RWPE1 (cell line): ENCODE measurements at regions not wholly inside any gene's neighbourhood (a gene's known extent, or its start where the extent isn't known, plus 50 kb on each side); places are given as distances from the start of the nearest gene placed in this dataset.
A peak's percentile ranks its signal among the peaks of the same experiment; 100 is the strongest.

Experiments used
- CTCF ChIA-PET: fragments of 350-600 bp; sonication (Branson Sonifier 250); formaldehyde crosslinking; extraction: SDS; loops from one replicate; lab custom pipeline; 2021; lab: Yijun Ruan, JAX
- POLR2A ChIA-PET: fragments of 400-600 bp; formaldehyde crosslinking; extraction: SDS; loops from one replicate; lab custom pipeline; 2020; ENCODE audit warnings: antibody characterized with exemption; ENCODE audit not compliant: low non-redundant PET; lab: Yijun Ruan, JAX
- DNase-seq: peaks from one replicate; pipeline ENCODE4 v3.0.0; 2012; ENCODE audit warnings: low spot score
- H3K27ac ChIP-seq: fragments of 450-650 bp; 2 replicates; pipeline ENCODE4 v1.5.1; 2017
- CTCF ChIP-seq: fragments of 450-650 bp; conservative IDR thresholded peaks from 2 replicates; pipeline ENCODE4 v1.5.1; 2017; ENCODE audit warnings: low read depth, mild to moderate bottlenecking

GRCh38 chr3:153289334-153289808 lies 127.3 kb downstream of the RAP2B start:
- POLR2A ChIA-PET, result no interaction called here

GRCh38 chr3:153290268-153291015 lies 128.4 kb downstream of the RAP2B start:
- CTCF ChIA-PET, result interaction anchor here (0.5 to 1.2 kb wide), 7 partner anchors 21 to 301 kb away, joined by 3 read pairs; no protein-coding TSS in a partner anchor
- POLR2A ChIA-PET, result no interaction called here
- H3K27ac ChIP-seq, result no peak overlapping the region
- DNase-seq, result peak; percentile 37
- TF ChIP-seq CTCF, result no peak

More at GRCh38 chr3:153289334-153289808, 127.3 kb downstream of the RAP2B start:
- CTCF ChIA-PET, result no interaction called here
- no peak for TF ChIP-seq CTCF
- no peak for DNase-seq
- H3K27ac ChIP-seq, result no peak overlapping the region

- POLR2A ChIA-PET, result no interaction called here
- CTCF ChIA-PET, result interaction anchor here (0.5 to 1.2 kb wide), 4 partner anchors 22 to 454 kb away, joined by 3 read pairs; no protein-coding TSS in a partner anchor
- no peak overlapping the region for H3K27ac ChIP-seq
- DNase-seq, result peak; percentile 26
- peak; percentile 35; the same call in 1 of the 2 replicates for TF ChIP-seq CTCF
Observed at GRCh38 chr3:153291059-153291685, 129.1 kb downstream of the RAP2B start.

- ChIA-PET POLR2A (no interaction called here), CTCF (interaction anchor here (0.6 to 0.8 kb wide), 3 partner anchors 88 to 320 kb away, joined by 3 to 9 read pairs (median 3); no protein-coding TSS in a partner anchor)
- peak; percentile 45 for DNase-seq
- no peak for TF ChIP-seq CTCF
- no peak overlapping the region for H3K27ac ChIP-seq
Observed at GRCh38 chr3:153293265-153293664, 131.2 kb downstream of the RAP2B start.

- TF ChIP-seq CTCF, result no peak
- no peak for DNase-seq
- POLR2A ChIA-PET, result no interaction called here
- CTCF ChIA-PET, result interaction anchor here (0.8 kb wide), 1 partner anchor 20 kb away, joined by 6 read pairs; no protein-coding TSS in a partner anchor
- no peak overlapping the region for H3K27ac ChIP-seq
Observed at GRCh38 chr3:153295901-153296300, 133.9 kb downstream of the RAP2B start.

- DNase-seq, result no peak
- ChIA-PET POLR2A (no interaction called here), CTCF (no interaction called here)
- no peak overlapping the region for H3K27ac ChIP-seq
- no peak for TF ChIP-seq CTCF
Observed at GRCh38 chr3:153305189-153305588, 143.2 kb downstream of the RAP2B start.
